GM12891 (cell line): ENCODE measurements at regions not wholly inside any gene's neighbourhood (a gene's known extent, or its start where the extent isn't known, plus 50 kb on each side); places are given as distances from the start of the nearest gene placed in this dataset.

Experiments
- POLR2A ChIP-seq: IDR thresholded peaks from 2 replicates; pipeline ENCODE4 v1.6.1; 2011; ENCODE audit warnings: low read depth, low read length, control low read depth
- POLR2AphosphoS5 ChIP-seq: IDR thresholded peaks from 2 replicates; pipeline ENCODE4 v1.6.1; 2011; ENCODE audit warnings: low read depth, low read length, control low read depth
- POU2F2 ChIP-seq: IDR thresholded peaks from 2 replicates; pipeline ENCODE4 v1.6.1; 2011; ENCODE audit warnings: low read depth, mild to moderate bottlenecking, control low read depth, low read length, moderate library complexity
- SPI1 ChIP-seq: IDR thresholded peaks from 2 replicates; pipeline ENCODE4 v1.6.1; 2011; ENCODE audit warnings: low read depth, low read length, control low read depth
- TAF1 ChIP-seq: IDR thresholded peaks from 2 replicates; pipeline ENCODE4 v1.6.1; 2011; ENCODE audit warnings: low read depth, low read length, control low read depth

- no peak for TF ChIP-seq POLR2A
- TF ChIP-seq TAF1: no peak
- no peak for TF ChIP-seq POLR2AphosphoS5
- no peak for TF ChIP-seq SPI1
- no peak for TF ChIP-seq POU2F2
Measured at GRCh38 chr1:117698398-117699160, 92.7 kb downstream of the TENT5C start.
